K562 (cell line): ENCODE measurements at regions not wholly inside any gene's neighbourhood (a gene's known extent, or its start where the extent isn't known, plus 50 kb on each side); places are given as distances from the start of the nearest gene placed in this dataset.

Experiments
- ATAC-seq: fragments of 200-7000 bp; cut with Tn5 transposase; 3 replicates; pipeline ENCODE4 v1.9.1; 2020; ENCODE audit warnings: moderate library complexity
- BruUV-seq: library from RNA; stranded (reverse); fragments of 400-500 nt; replicated peaks from 2 replicates; lab custom pipeline; 2021; lab: Mats Ljungman, UMichigan
- CTCF ChIA-PET: fragments of 300-600 bp; formaldehyde crosslinking; extraction: SDS; loops from one replicate; lab custom pipeline; 2021; ENCODE audit warnings: low intra/inter-chr PET ratio; lab: Yijun Ruan, JAX
- POLR2A ChIA-PET: fragments of 300-600, 350-650 bp; sonication (Branson Sonifier 250); formaldehyde crosslinking; extraction: SDS; loops from one replicate; lab custom pipeline; 2021; ENCODE audit warnings: antibody characterized with exemption, inconsistent platforms; lab: Yijun Ruan, JAX
- DNase-seq, 4 experiments: peaks; one replicate each; pipeline versions ENCODE4 v3.0.0 to v3.0.0-alpha.2; 2011 to 2018; ENCODE audit warnings: low spot score in 3 of 4, mixed read lengths in 3 of 4; ENCODE audit errors: extremely low read depth in 1 of 4
- FAIRE-seq: peaks from 2 replicates; lab custom pipeline; 2011; peaks lifted over from hg19 to GRCh38; lab: Jason Lieb, UNC
- H2AFZ ChIP-seq: 2 replicates; pipeline ENCODE4 v1.6.0; 2011; ENCODE audit warnings: low read depth, low read length, control low read depth, inconsistent platforms
- H3K27ac ChIP-seq: fragments of 200-600 bp; 3 replicates; pipeline ENCODE4 v1.8.0; 2011; ENCODE audit warnings: low read depth, mild to moderate bottlenecking, control low read depth, inconsistent platforms, low read length, moderate library complexity, mixed read lengths; ENCODE audit errors: extremely low read depth
- H3K27me3 ChIP-seq, 2 experiments: fragments of 300-600 bp in 1 of 2; 2 replicates in 1 of 2; 3 replicates in 1 of 2; pipeline versions ENCODE4 v1.6.0 to v1.8.0; 2011; ENCODE audit warnings: inconsistent platforms in 2 of 2, low read length in 2 of 2, mild to moderate bottlenecking in 1 of 2, mixed read lengths in 1 of 2, moderate library complexity in 1 of 2; ENCODE audit not compliant: control insufficient read depth in 2 of 2, insufficient read depth in 2 of 2
- H3K36me3 ChIP-seq: fragments of 300-600 bp; 3 replicates; pipeline ENCODE4 v1.8.0; 2011; ENCODE audit warnings: mild to moderate bottlenecking, low read length, inconsistent platforms; ENCODE audit not compliant: control insufficient read depth, insufficient read depth
- H3K4me1 ChIP-seq, 2 experiments: fragments of 200-600 bp in 1 of 2; replicated peaks in 1 of 2; 2 replicates in 1 of 2; 3 replicates in 1 of 2; pipeline versions ENCODE4 v1.5.1 to v1.8.0; 2011; ENCODE audit warnings: inconsistent platforms in 2 of 2, low read length in 2 of 2, mild to moderate bottlenecking in 1 of 2, mixed read lengths in 1 of 2, moderate library complexity in 1 of 2; ENCODE audit not compliant: control insufficient read depth in 2 of 2, insufficient read depth in 2 of 2
- H3K4me2 ChIP-seq: 2 replicates; pipeline ENCODE4 v1.6.1; 2011; ENCODE audit warnings: low read length, control low read depth, inconsistent platforms, mixed read lengths; ENCODE audit not compliant: insufficient read depth
- H3K4me3 ChIP-seq: fragments of 200-600 bp; sonication (generic), shearing (Covaris generic); 2 replicates; pipeline ENCODE4 v1.5.1; 2016; ENCODE audit warnings: control low read depth, inconsistent platforms
- H3K79me2 ChIP-seq: fragments of 200-600 bp; 3 replicates; pipeline ENCODE4 v1.8.0; 2011; ENCODE audit warnings: low read length, inconsistent platforms; ENCODE audit not compliant: control insufficient read depth, insufficient read depth
- H3K9ac ChIP-seq, 2 experiments: 2 replicates each; pipeline versions ENCODE4 v1.6.0 to v1.6.1; 2011; ENCODE audit warnings: low read depth in 2 of 2, low read length in 2 of 2, control low read depth in 1 of 2, inconsistent platforms in 1 of 2, mild to moderate bottlenecking in 1 of 2, mixed read lengths in 1 of 2; ENCODE audit not compliant: insufficient read depth in 1 of 2
- H3K9me1 ChIP-seq: one replicate; pipeline ENCODE4 v1.6.0; 2011; ENCODE audit warnings: inconsistent platforms, mild to moderate bottlenecking, low read length, moderate library complexity; ENCODE audit not compliant: control insufficient read depth, insufficient read depth
- H3K9me3 ChIP-seq: replicated peaks from 2 replicates; pipeline ENCODE4 v1.5.1; 2011; ENCODE audit warnings: low read depth, low read length, inconsistent platforms; ENCODE audit not compliant: control insufficient read depth, insufficient read depth
- H4K20me1 ChIP-seq: replicated peaks from 2 replicates; pipeline ENCODE4 v1.6.1; 2011; ENCODE audit warnings: low read length, inconsistent platforms, mixed read lengths; ENCODE audit not compliant: control insufficient read depth, insufficient read depth
- IRF2 ChIP-seq: sonication (generic); formaldehyde crosslinking; IDR thresholded peaks from 2 replicates; pipeline ENCODE4 v1.8.1; 2022; ENCODE audit warnings: mild to moderate bottlenecking, missing genetic modification reagents
- KLF1 ChIP-seq: fragments of 450-650 bp; IDR thresholded peaks from 2 replicates; pipeline ENCODE4 v1.6.1; 2016; ENCODE audit warnings: missing genetic modification characterization, missing compliant biosample characterization
- MED1 ChIP-seq: sonication (generic); formaldehyde crosslinking; IDR thresholded peaks from 2 replicates; pipeline ENCODE4 v1.8.1; 2023; ENCODE audit warnings: missing genetic modification reagents, borderline replicate concordance
- SP2 ChIP-seq: IDR thresholded peaks from 2 replicates; pipeline ENCODE4 v1.6.1; 2011; ENCODE audit warnings: mild to moderate bottlenecking, low read depth, low read length, moderate library complexity; ENCODE audit not compliant: poor library complexity, severe bottlenecking; ENCODE audit errors: extremely low read depth
- SRSF9 ChIP-seq: fragments of 200-400 bp; formaldehyde crosslinking; IDR thresholded peaks from 2 replicates; pipeline ENCODE4 v1.6.1; 2017; ENCODE audit warnings: low read depth, low read length, borderline replicate concordance
- ZNF146 ChIP-seq: IDR thresholded peaks from one replicate; pipeline ENCODE4 v1.6.1; 2018; ENCODE audit warnings: missing compliant biosample characterization; ENCODE audit not compliant: unreplicated experiment
- ZNF184 ChIP-seq: sonication (generic); formaldehyde crosslinking; IDR thresholded peaks from 2 replicates; pipeline ENCODE4 v1.5.0; 2020; ENCODE audit warnings: missing genetic modification reagents
- ZNF347 ChIP-seq: fragments of 450-650 bp; formaldehyde crosslinking; IDR thresholded peaks from 2 replicates; pipeline ENCODE4 v1.4.0; 2020; ENCODE audit warnings: low read depth, mild to moderate bottlenecking, moderate library complexity
- WGBS: fragments of 100-300 bp; shearing (Covaris generic); methylation state at CpG from one replicate; pipeline ENCODE4 v1.1.6; 2016; ENCODE audit warnings: low coverage, mixed read lengths; ENCODE audit not compliant: insufficient coverage; ENCODE audit errors: missing lambda C conversion rate; 5-methylcytosine and 5-hydroxymethylcytosine counted together
- in situ Hi-C: fragments of 300-500 bp; cut with MboI; formaldehyde crosslinking; loops from 4 replicates; pipeline ENCODE4 v1.15.0; 2018; ENCODE audit warnings: inconsistent platforms, mixed read lengths
- intact Hi-C: fragments of 100-400 bp; cut with micrococcal nuclease; formaldehyde crosslinking; loops from 2 replicates; pipeline ENCODE4 v1.14.2; 2022
- TF ChIP-seq, protein P1 (sequence below): sonication (generic); formaldehyde crosslinking; IDR thresholded peaks from 2 replicates; pipeline ENCODE4 v1.8.1; 2023; ENCODE audit warnings: mild to moderate bottlenecking, missing genetic modification reagents
- TF ChIP-seq, protein P2 (sequence below): fragments of 450-650 bp; IDR thresholded peaks from 2 replicates; pipeline ENCODE4 v1.6.1; 2017; ENCODE audit warnings: antibody characterized with exemption, mild to moderate bottlenecking
- TF ChIP-seq, protein P3 (sequence below): fragments of 450-650 bp; IDR thresholded peaks from 2 replicates; pipeline ENCODE4 v1.6.1; 2016; ENCODE audit warnings: missing biosample characterization, missing genetic modification characterization

DNA sequence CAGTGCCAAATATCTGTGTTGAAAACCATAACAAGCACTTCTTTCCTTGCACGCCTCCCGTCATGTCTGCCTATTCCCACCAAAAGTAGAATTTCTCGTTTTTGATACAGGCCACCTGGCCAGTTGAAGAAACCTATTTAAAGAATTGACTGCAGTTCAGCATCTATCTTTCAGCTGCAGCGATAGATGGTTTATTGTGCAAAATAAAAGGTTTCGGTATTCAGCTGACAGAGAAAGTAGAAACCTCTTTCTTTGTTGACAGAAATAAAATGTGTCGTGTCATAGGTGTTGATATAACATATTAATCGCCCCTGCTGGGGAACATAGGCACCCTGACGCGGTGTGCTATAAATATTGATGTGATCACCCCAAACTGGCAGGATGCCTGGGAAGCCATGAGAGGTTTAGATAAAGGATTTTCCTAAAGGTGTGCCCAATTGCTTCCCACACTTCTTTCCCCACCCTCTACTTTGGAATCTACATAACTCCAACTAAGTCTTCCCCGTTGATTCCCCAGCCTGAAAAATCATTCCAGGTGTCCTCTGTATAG lies 570.4 kb downstream of the CCDC85A start:
- Histone ChIP-seq H3K9me1 (no peaks in the 10 kb centered on the region), H3K27ac (no peak overlapping the region), H3K4me1 (no peaks in the 10 kb centered on the region), H3K27me3 (no peaks in the 10 kb centered on the region), H2AFZ (no peak overlapping the region), H3K4me3 (no peak overlapping the region), H3K79me2 (no peaks in the 10 kb centered on the region), H3K4me2 (no peak overlapping the region), H3K9me3 (no peaks in the 10 kb centered on the region), H3K9ac (no peak overlapping the region), H3K36me3 (no peaks in the 10 kb centered on the region), H4K20me1 (no peaks in the 10 kb centered on the region)
- no peak for ATAC-seq
- WGBS: under 1% methylated on average over 10 of the region's 10 CpGs
- ChIA-PET CTCF (no interaction called here), POLR2A (no interaction called here)
- no peak for DNase-seq
- no peak for FAIRE-seq
- intact Hi-C loops (no loop called here), in situ Hi-C loops (no loop called here)
- no TSS peak for BruUV-seq
- TF ChIP-seq, protein P1, sequence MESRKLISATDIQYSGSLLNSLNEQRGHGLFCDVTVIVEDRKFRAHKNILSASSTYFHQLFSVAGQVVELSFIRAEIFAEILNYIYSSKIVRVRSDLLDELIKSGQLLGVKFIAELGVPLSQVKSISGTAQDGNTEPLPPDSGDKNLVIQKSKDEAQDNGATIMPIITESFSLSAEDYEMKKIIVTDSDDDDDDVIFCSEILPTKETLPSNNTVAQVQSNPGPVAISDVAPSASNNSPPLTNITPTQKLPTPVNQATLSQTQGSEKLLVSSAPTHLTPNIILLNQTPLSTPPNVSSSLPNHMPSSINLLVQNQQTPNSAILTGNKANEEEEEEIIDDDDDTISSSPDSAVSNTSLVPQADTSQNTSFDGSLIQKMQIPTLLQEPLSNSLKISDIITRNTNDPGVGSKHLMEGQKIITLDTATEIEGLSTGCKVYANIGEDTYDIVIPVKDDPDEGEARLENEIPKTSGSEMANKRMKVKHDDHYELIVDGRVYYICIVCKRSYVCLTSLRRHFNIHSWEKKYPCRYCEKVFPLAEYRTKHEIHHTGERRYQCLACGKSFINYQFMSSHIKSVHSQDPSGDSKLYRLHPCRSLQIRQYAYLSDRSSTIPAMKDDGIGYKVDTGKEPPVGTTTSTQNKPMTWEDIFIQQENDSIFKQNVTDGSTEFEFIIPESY: no peak
- TF ChIP-seq SP2: no peak
- TF ChIP-seq ZNF347: no peak
- TF ChIP-seq KLF1 (tag): no peak
- TF ChIP-seq, protein P2, sequence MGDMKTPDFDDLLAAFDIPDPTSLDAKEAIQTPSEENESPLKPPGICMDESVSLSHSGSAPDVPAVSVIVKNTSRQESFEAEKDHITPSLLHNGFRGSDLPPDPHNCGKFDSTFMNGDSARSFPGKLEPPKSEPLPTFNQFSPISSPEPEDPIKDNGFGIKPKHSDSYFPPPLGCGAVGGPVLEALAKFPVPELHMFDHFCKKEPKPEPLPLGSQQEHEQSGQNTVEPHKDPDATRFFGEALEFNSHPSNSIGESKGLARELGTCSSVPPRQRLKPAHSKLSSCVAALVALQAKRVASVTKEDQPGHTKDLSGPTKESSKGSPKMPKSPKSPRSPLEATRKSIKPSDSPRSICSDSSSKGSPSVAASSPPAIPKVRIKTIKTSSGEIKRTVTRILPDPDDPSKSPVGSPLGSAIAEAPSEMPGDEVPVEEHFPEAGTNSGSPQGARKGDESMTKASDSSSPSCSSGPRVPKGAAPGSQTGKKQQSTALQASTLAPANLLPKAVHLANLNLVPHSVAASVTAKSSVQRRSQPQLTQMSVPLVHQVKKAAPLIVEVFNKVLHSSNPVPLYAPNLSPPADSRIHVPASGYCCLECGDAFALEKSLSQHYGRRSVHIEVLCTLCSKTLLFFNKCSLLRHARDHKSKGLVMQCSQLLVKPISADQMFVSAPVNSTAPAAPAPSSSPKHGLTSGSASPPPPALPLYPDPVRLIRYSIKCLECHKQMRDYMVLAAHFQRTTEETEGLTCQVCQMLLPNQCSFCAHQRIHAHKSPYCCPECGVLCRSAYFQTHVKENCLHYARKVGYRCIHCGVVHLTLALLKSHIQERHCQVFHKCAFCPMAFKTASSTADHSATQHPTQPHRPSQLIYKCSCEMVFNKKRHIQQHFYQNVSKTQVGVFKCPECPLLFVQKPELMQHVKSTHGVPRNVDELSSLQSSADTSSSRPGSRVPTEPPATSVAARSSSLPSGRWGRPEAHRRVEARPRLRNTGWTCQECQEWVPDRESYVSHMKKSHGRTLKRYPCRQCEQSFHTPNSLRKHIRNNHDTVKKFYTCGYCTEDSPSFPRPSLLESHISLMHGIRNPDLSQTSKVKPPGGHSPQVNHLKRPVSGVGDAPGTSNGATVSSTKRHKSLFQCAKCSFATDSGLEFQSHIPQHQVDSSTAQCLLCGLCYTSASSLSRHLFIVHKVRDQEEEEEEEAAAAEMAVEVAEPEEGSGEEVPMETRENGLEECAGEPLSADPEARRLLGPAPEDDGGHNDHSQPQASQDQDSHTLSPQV: no peak
- no peak for TF ChIP-seq ZNF184 (CRISPR knock-in tag)
- TF ChIP-seq, protein P3, sequence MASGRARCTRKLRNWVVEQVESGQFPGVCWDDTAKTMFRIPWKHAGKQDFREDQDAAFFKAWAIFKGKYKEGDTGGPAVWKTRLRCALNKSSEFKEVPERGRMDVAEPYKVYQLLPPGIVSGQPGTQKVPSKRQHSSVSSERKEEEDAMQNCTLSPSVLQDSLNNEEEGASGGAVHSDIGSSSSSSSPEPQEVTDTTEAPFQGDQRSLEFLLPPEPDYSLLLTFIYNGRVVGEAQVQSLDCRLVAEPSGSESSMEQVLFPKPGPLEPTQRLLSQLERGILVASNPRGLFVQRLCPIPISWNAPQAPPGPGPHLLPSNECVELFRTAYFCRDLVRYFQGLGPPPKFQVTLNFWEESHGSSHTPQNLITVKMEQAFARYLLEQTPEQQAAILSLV (tag): no peak
- no peak for TF ChIP-seq SRSF9
- TF ChIP-seq MED1 (CRISPR knock-in tag): no peak
- TF ChIP-seq IRF2 (CRISPR knock-in tag): no peak
- no peak for TF ChIP-seq ZNF146 (CRISPR knock-in tag)
